Activated CD4-positive, alpha-beta T cell treated with anti-CD3 and anti-CD28 coated beads, Interleukin-2, amount 50 U/mL, for 24 hours (primary cell): ENCODE measurements at regions not wholly inside any gene's neighbourhood (a gene's known extent, or its start where the extent isn't known, plus 50 kb on each side); places are given as distances from the start of the nearest gene placed in this dataset.
"Not testable (repeated sequence)": the region's sequence is repeated elsewhere in the genome, so short reads cannot be mapped to it uniquely, and the experiment has no call there.

Experiments
- DNase-seq, 2 donors: peaks; one replicate each; pipeline ENCODE4 v3.0.0-alpha.2; 2020; ENCODE audit warnings: low read depth in 1 of 2, low spot score in 1 of 2

- DNase-seq = no peak
These were observed 147.7 kb downstream of the COG6 start for GRCh38 chr13:39803156-39803555.

DNA sequence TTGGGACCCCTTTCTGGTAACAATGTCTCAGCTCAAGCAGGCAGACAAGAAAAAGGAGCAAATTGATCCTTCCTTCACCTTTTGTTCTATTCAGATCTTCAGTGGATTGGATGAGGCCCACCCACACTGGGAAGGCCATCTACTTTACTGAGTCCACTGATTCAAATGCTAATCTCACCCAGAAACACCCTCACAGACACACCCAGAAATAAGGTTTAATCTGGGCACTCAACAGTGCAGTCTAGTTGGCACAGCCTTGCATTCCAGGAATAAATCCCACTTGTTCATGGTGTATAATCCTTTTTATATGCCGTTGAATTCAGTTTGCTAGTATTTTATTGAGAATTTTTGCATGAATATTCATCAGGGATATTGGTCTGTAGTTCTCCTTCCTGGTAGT is 148.4 kb downstream of the COG6 start:
- DNase-seq = no peak

GRCh38 chr13:39804332-39805210 is 149.1 kb downstream of the COG6 start:
- DNase-seq = no peak

DNA sequence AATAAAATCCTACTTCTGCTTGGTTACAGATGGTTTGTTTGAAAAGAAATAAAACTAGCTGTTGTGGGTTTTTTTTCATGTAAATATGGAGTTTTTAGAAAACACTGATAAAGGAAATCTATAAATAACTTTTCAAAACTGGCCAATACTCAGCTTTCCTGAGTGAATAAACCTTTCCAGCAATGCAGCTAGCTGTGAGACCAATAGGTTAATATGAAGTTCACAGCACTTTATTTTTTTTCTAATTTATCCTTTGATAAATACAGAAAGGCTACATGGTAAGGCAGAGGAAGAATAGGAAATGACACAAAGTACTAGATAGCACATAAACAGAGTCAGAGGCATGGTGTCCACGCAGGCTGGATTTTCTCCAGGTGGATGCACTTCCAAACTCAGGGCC is 154.0 kb downstream of the COG6 start:
- no peak for DNase-seq

DNA sequence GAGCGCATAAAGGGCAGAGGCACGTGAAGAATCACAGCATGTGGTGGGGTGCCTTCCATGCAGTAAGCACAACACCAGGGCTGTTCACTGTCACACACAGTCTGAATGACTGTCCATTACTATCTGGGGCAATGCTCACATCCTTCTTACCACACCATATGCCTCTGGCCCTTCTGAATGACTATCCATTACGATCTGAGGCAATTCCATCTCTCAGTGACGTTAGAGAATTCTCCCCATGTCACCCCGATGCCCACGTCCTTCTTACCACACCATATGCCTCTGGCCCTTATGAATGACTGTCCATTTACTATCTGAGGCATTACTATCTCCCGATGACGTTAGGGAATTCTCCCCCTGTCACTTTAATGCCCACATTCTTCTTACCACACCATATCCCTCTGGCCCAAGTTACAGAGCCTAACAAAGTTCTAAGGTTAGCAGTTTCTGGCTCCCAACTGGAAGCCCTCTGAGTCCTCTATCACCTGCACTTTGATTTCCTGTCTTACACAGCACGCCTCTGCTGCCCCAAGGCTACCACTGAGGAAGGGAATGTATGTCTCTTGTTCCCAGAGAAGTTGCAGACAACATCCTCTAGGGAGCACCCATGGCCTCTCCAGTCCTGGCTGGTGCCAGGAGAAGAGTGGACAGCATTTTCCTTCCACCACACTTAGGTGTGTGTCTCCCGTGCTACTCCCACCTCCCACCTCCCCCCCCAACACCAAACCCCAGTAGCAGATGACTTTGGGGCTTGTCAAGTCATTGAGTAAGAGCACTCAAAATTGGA is 154.8 kb downstream of the COG6 start:
- DNase-seq = no peak

DNA sequence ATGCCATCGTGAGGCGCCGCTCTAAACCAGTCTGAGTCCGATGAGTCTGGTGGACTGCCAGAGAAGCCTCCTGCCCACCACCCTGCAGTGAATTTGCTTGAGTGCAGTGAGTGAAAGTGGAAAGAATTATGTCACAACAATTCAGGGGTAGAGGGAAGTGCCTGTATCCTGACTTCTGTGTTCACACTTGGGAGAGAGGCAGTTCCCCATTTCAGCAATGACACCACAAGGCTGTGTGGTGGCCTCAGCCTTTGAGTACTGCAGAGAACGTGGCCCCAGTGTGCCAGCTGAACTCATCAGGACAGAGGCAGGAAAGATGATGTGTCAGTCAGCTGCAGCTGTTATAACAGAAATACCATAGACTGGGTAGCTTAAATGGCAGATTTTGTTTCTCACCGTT is 155.6 kb downstream of the COG6 start:
- no peak for DNase-seq

- DNase-seq = no peak
These were observed 156.2 kb downstream of the COG6 start for GRCh38 chr13:39811696-39812095.

DNA sequence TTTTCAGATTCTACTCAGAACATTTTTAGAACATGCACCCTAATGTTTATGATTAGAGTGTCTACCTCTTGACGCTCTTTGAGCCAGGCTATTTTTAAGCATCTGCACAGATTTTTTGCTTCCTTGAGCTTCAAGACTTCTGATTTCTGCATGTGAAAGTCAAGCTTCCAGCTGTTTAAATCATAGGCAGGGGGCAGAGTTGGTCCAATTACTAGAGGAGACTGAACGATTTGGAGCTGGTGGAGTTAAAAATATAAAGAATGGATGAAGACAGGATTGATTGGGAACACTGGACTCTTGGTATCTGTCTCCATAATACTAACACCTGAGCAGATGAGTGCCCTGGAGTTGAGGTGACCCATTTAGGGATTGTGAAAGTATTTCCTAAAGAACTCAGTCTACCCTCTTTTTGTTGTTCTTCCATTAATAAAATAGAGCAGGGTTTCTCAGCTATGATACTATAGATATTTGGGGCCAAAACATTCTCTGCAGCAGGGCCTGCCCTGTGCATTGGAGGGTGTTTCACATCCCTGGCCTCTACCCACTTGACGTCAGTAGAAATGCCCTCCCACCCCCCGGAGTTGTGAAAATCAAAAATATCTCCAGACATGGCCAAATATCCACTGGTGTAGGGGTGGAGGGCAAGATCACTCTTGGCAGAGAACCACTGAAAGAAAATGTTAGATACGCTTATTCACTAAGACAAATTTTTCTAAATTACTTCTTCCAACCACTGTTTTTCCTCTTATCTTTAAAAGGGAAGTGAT is 160.1 kb downstream of the COG6 start:
- DNase-seq = no peak

DNA sequence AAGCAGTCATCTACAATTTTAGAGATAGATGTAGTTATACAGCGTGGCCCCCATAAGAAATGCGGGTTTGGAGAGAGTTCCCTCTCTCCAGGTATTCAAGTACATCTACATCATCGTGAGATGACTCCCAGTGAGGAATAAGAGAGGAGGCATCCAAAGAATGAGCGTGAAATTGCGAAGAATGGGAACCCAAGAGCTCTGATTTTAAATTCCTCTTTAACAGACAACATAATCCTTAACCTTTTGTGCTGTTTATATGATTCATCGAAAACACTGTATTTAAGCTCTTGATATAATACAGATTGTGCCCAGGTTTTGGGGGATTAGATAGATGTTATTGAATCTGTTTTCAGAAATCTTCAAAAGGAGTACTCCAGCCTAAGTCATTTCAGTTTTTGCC is 161.5 kb downstream of the COG6 start:
- DNase-seq = no peak

DNA sequence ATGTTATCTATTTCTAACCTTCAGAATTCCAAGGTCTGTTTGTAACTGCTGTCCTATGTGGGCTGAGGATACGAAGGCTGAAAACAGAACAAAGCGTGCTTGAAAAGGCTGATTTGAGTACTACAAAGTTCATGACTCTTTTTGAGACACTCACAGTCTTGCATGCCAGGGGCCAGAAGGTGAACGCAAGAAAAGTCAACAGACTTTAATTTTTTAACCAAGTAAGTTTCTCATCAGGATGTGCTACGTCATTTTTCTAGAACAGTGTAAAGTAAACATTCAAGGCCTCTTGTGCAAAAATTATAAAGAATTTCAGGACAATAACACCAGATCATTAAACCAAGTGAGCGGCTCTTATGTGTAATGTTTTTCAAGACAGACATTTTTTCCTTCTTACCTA is 163.5 kb downstream of the COG6 start:
- no peak for DNase-seq

DNA sequence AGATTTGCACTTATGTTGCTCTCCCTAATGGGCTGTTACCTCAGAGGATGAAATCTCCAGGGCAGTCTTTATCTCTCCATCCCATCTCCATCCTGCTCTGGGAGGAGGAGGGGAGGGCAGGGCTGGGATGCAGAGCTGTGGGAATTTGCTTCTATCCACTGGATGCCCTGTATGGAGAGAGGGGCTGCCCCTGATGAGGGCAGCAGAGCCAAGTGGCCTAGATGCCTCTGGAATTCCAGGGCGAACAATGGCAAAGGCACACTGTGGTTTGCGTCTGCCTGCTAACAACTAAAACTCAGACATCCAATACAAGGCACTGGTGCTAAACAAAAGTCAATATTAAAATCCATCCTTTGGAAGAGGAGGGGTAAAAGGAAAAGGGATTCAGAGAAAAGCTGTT is 165.1 kb downstream of the COG6 start:
- DNase-seq = no peak

GRCh38 chr13:39821977-39822376 is 166.5 kb downstream of the COG6 start:
- DNase-seq = no peak

GRCh38 chr13:39822437-39822836 is 167.0 kb downstream of the COG6 start:
- no peak for DNase-seq

GRCh38 chr13:39823063-39823713 is 167.7 kb downstream of the COG6 start:
- DNase-seq = no peak

GRCh38 chr13:39825886-39826285 is 170.4 kb downstream of the COG6 start:
- no peak for DNase-seq

GRCh38 chr13:39835253-39835652 is 179.8 kb downstream of the COG6 start:
- DNase-seq = no peak

DNA sequence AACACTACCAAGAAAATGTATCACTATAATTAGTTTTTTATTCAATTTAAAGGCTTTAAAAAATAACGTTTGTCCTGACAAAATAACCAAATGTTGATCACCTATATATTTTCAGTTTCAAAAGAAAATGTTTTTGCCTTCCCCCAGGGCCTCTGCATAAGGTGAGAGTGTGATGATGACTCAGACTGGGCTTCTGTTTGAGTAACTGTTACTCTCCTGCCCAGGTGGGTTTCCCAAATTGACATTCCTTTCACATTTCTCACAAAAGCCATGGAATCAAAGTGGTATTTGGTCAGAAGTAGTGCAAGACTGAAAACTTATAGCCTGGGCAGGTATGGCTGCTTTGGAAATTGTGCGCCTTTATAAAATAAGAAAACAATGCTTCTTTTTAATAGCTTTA is 180.6 kb downstream of the COG6 start:
- DNase-seq = no peak

DNA sequence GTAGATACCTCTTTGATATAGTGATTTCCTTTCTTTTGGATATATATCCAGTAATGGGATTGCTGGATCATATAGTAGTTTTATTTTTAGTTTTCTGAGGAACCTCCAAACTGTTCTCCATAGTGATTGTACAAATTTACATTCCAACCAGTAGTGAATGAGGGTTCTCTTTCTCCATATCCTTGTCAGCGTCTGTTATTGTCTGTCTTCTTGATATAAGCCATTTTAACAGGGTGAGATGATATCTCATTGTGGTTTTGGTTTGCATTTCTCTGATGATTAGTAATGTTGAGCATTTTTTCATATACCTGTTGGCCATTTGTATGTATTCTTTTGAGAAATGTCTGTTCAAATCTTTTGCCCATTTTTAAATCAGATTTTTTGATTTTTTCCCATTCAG is 182.4 kb downstream of the COG6 start:
- not testable (repeated sequence) for DNase-seq

GRCh38 chr13:39840201-39840600 is 184.7 kb downstream of the COG6 start:
- no peak for DNase-seq

GRCh38 chr13:39847336-39847735 is 191.9 kb downstream of the COG6 start:
- no peak for DNase-seq

DNA sequence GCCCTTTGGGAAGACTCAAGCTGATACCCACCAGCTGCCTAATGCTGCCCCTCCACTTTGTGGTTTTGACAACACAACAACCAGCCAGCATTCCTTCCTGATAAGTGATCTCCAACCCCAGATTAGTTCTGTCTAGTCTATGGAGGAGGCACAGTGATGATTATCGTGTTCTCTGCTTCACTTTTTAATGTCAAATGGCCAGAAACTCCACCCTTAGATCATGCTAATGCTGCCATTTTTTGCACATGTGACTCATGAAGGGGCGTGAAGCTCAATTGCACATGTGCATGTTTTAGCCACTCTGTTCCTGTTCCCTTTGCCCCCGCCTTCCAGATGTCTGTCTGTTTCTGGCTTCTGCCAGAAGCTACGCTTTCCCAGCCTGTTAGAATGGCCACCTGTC is 199.8 kb downstream of the COG6 start:
- no peak for DNase-seq
